22Rv1 (cell line): ENCODE measurements at regions not wholly inside any gene's neighbourhood (a gene's known extent, or its start where the extent isn't known, plus 50 kb on each side); places are given as distances from the start of the nearest gene placed in this dataset.

Experiments used
- CTCF ChIP-seq: fragments of 450-650 bp; IDR thresholded peaks from 2 replicates; pipeline ENCODE4 v1.5.1; 2017; ENCODE audit warnings: mild to moderate bottlenecking
- ZFX ChIP-seq: fragments of 450-650 bp; IDR thresholded peaks from 2 replicates; pipeline ENCODE4 v1.6.1; 2017; ENCODE audit warnings: antibody characterized with exemption, borderline replicate concordance

- TF ChIP-seq CTCF = no peak
- TF ChIP-seq ZFX = no peak
Measured at GRCh38 chr4:58953575-58953974, 1843.4 kb upstream of the IGFBP7 start.
